ENCODE measurements at regions not wholly inside any gene's neighbourhood (a gene's known extent, or its start where the extent isn't known, plus 50 kb on each side); places are given as distances from the start of the nearest gene placed in this dataset.

- Histone ChIP-seq H3K4me3 (no peak overlapping the region), H3K9me3 (no peaks in the 10 kb centered on the region), H3K4me1 (peaks cover 35% of the 10 kb centered on the region), H3K27ac (peak overlapping the region; percentile 28), H3K27me3 (no peaks in the 10 kb centered on the region), H3K36me3 (no peaks in the 10 kb centered on the region)
- no peak for DNase-seq (ENCODE audit: extremely low spot score in 2 of 2)
- intact Hi-C loops (cut with DNase I) = no loop called here
- TF ChIP-seq POLR2A (IDR thresholded peaks at IDR 0.05) (no peak), CTCF (IDR thresholded peaks at IDR 0.05) (no peak), POLR2AphosphoS5 (IDR thresholded peaks at IDR 0.05; ENCODE audit: insufficient read depth in 1 of 2, low read depth in 1 of 2) (no peak)
Measured at GRCh38 chr3:72232331-72232730, 447.4 kb upstream of the PROK2 start.

- H3K27ac ChIP-seq = peak overlapping the region; percentile 28
- H3K4me1 ChIP-seq = peaks cover 35% of the 10 kb centered on the region
- TF ChIP-seq POLR2A (IDR thresholded peaks at IDR 0.05) (no peak), CTCF (IDR thresholded peaks at IDR 0.05) (no peak), POLR2AphosphoS5 (IDR thresholded peaks at IDR 0.05; ENCODE audit: insufficient read depth in 1 of 2, low read depth in 1 of 2) (no peak)
Measured at GRCh38 chr3:72231439-72232196, 446.7 kb upstream of the PROK2 start.

GRCh38 chr3:72230774-72231379, 445.9 kb upstream of the PROK2 start:
- peaks cover 35% of the 10 kb centered on the region for H3K4me1 ChIP-seq
- no peaks in the 10 kb centered on the region for H3K36me3 ChIP-seq
- no peaks in the 10 kb centered on the region for H3K9me3 ChIP-seq
- TF ChIP-seq POLR2A (IDR thresholded peaks at IDR 0.05) = no peak
- TF ChIP-seq POLR2AphosphoS5 (IDR thresholded peaks at IDR 0.05; ENCODE audit: insufficient read depth in 1 of 2, low read depth in 1 of 2) = peak in 1 of 2 donors; percentile 31
- TF ChIP-seq CTCF (IDR thresholded peaks at IDR 0.05) = no peak
- no peaks in the 10 kb centered on the region for H3K27me3 ChIP-seq
- H3K27ac ChIP-seq = peak overlapping the region; percentile 28
- intact Hi-C loops (cut with DNase I) = no loop called here
- H3K4me3 ChIP-seq = no peak overlapping the region
- DNase-seq (ENCODE audit: extremely low spot score in 2 of 2) = no peak

More at GRCh38 chr3:72231439-72232196, 446.7 kb upstream of the PROK2 start:
- intact Hi-C loops (cut with DNase I) = no loop called here
- H3K36me3 ChIP-seq = no peaks in the 10 kb centered on the region
- no peaks in the 10 kb centered on the region for H3K9me3 ChIP-seq
- DNase-seq (ENCODE audit: extremely low spot score in 2 of 2) = no peak
- H3K27me3 ChIP-seq = no peaks in the 10 kb centered on the region
- H3K4me3 ChIP-seq = no peak overlapping the region

- no peak for DNase-seq (ENCODE audit: extremely low spot score in 2 of 2)
- intact Hi-C loops (cut with DNase I) = no loop called here
- Histone ChIP-seq H3K9me3 (no peaks in the 10 kb centered on the region), H3K4me1 (peaks cover 35% of the 10 kb centered on the region), H3K36me3 (no peaks in the 10 kb centered on the region), H3K27ac (no peak overlapping the region), H3K4me3 (no peak overlapping the region), H3K27me3 (no peaks in the 10 kb centered on the region)
- TF ChIP-seq POLR2A (IDR thresholded peaks at IDR 0.05) = no peak
- no peak for TF ChIP-seq POLR2AphosphoS5 (IDR thresholded peaks at IDR 0.05; ENCODE audit: insufficient read depth in 1 of 2, low read depth in 1 of 2)
- no peak for TF ChIP-seq CTCF (IDR thresholded peaks at IDR 0.05)
Measured at GRCh38 chr3:72229952-72230351, 445.0 kb upstream of the PROK2 start.

Data from vagina (tissue), 2 donors.